HCT116 (cell line): ENCODE measurements at regions not wholly inside any gene's neighbourhood (a gene's known extent, or its start where the extent isn't known, plus 50 kb on each side); places are given as distances from the start of the nearest gene placed in this dataset.

ENCODE experiments used
- ATAC-seq: fragments of 200-7000 bp; cut with Tn5 transposase; 2 replicates; pipeline ENCODE4 v1.9.1; 2020; ENCODE audit warnings: mild to moderate bottlenecking, moderate library complexity
- BruUV-seq: library from RNA; stranded (reverse); fragments of 400-500 nt; replicated peaks from 2 replicates; lab custom pipeline; 2021; lab: Mats Ljungman, UMichigan
- CTCF ChIA-PET: fragments of 300-600 bp; sonication (Branson Sonifier 250); formaldehyde crosslinking; loops from one replicate; lab custom pipeline; 2021; ENCODE audit warnings: antibody characterized with exemption; lab: Charles Lee
- POLR2A ChIA-PET: fragments of 300-600, 350-600 bp; sonication (Branson Sonifier 250); formaldehyde crosslinking; loops from one replicate; lab custom pipeline; 2021; ENCODE audit warnings: antibody characterized with exemption; lab: Charles Lee
- RAD21 ChIA-PET, 2 experiments: fragments of 300-600 bp; sonication (Branson Sonifier 250); formaldehyde crosslinking; loops; one replicate each; lab custom pipeline; 2023; ENCODE audit warnings: low total read pairs in 2 of 2; ENCODE audit not compliant: uncharacterized antibody in 2 of 2, unreplicated experiment in 2 of 2, low non-redundant PET in 1 of 2; lab: Charles Lee
- DNase-seq: peaks from one replicate; pipeline ENCODE4 v3.0.0-alpha.2; 2010; ENCODE audit warnings: low read depth, low spot score
- H2AFZ ChIP-seq: fragments of 200-600 bp; shearing (Covaris generic), sonication (generic); 2 replicates; pipeline ENCODE4 v1.6.1; 2017; ENCODE audit warnings: low read depth, mixed run types, mixed read lengths, antibody characterized with exemption, low read length; ENCODE audit not compliant: poor library complexity, severe bottlenecking
- H3K27ac ChIP-seq: 2 replicates; pipeline ENCODE4 v1.5.1; 2012; ENCODE audit warnings: low read depth, low read length
- H3K27me3 ChIP-seq: fragments of 200-600 bp; sonication (generic); 2 replicates; pipeline ENCODE4 v1.6.1; 2016; ENCODE audit warnings: mixed run types, low read length, mixed read lengths; ENCODE audit not compliant: insufficient read depth
- H3K36me3 ChIP-seq, 2 experiments: fragments of 200-500 bp in 1 of 2; fragments of 200-600 bp in 1 of 2; sonication (Bioruptor generic) in 1 of 2; sonication (generic) in 1 of 2; 2 replicates each; pipeline versions ENCODE4 v1.5.1 to v1.6.1; 2014 to 2016; ENCODE audit warnings: low read length in 2 of 2, inconsistent platforms in 1 of 2, mixed read lengths in 1 of 2, mixed run types in 1 of 2; ENCODE audit not compliant: insufficient read depth in 2 of 2, control insufficient read depth in 1 of 2
- H3K4me1 ChIP-seq, 2 experiments: fragments of 200-600 bp in 1 of 2; sonication (generic) in 1 of 2; 2 replicates each; pipeline versions ENCODE4 v1.5.1 to v1.6.1; 2012 to 2017; ENCODE audit warnings: low read length in 2 of 2, inconsistent platforms in 1 of 2, mild to moderate bottlenecking in 1 of 2, mixed read lengths in 1 of 2, mixed run types in 1 of 2, moderate library complexity in 1 of 2; ENCODE audit not compliant: insufficient read depth in 2 of 2, control insufficient read depth in 1 of 2
- H3K4me2 ChIP-seq: fragments of 200-600 bp; sonication (generic); 2 replicates; pipeline ENCODE4 v1.6.1; 2017; ENCODE audit warnings: mixed run types, low read length, mixed read lengths
- H3K4me3 ChIP-seq, 2 experiments: fragments of 200-600 bp in 1 of 2; sonication (generic) in 1 of 2; replicated peaks in 1 of 2; 2 replicates each; pipeline ENCODE4 v1.5.1; 2011 to 2016; ENCODE audit warnings: low read length in 2 of 2, control low read depth in 1 of 2, low read depth in 1 of 2, mild to moderate bottlenecking in 1 of 2, mixed read lengths in 1 of 2, mixed run types in 1 of 2
- H3K79me2 ChIP-seq: fragments of 200-600 bp; sonication (generic); 2 replicates; pipeline ENCODE4 v1.6.1; 2017; ENCODE audit warnings: mild to moderate bottlenecking, mixed run types, low read length, moderate library complexity, mixed read lengths; ENCODE audit not compliant: insufficient read depth
- H3K9ac ChIP-seq: fragments of 200-600 bp; sonication (generic); 2 replicates; pipeline ENCODE4 v1.6.1; 2016; ENCODE audit warnings: low read length, mixed read lengths
- H3K9me2 ChIP-seq: fragments of 200-600 bp; sonication (generic), shearing (Covaris generic); 2 replicates; pipeline ENCODE4 v1.6.1; 2017; ENCODE audit warnings: mixed run types, mild to moderate bottlenecking, moderate library complexity; ENCODE audit not compliant: insufficient read depth
- H3K9me3 ChIP-seq, 2 experiments: fragments of 200-500 bp in 1 of 2; fragments of 200-600 bp in 1 of 2; sonication (Bioruptor generic) in 1 of 2; sonication (generic) in 1 of 2; 2 replicates each; pipeline ENCODE4 v1.6.1; 2014 to 2017; ENCODE audit warnings: low read length in 2 of 2, mixed read lengths in 2 of 2, inconsistent platforms in 1 of 2, low read depth in 1 of 2, mild to moderate bottlenecking in 1 of 2, mixed run types in 1 of 2, moderate library complexity in 1 of 2; ENCODE audit not compliant: control insufficient read depth in 1 of 2, insufficient read depth in 1 of 2
- H4K20me1 ChIP-seq: fragments of 200-600 bp; sonication (generic), shearing (Covaris generic); 2 replicates; pipeline ENCODE4 v1.6.1; 2017; ENCODE audit warnings: mixed run types, mild to moderate bottlenecking, moderate library complexity; ENCODE audit not compliant: insufficient read depth
- ATF3 ChIP-seq: IDR thresholded peaks from 2 replicates; pipeline ENCODE4 v1.6.1; 2012
- CBX3 ChIP-seq: IDR thresholded peaks from 2 replicates; pipeline ENCODE4 v1.6.1; 2012; ENCODE audit warnings: low read depth
- CEBPB ChIP-seq: IDR thresholded peaks from 2 replicates; pipeline ENCODE4 v1.6.1; 2012; ENCODE audit warnings: low read depth
- CTCF ChIP-seq, 3 experiments: fragments of 200-600 bp in 1 of 3; sonication (generic) in 1 of 3; IDR thresholded peaks in 2 of 3; conservative IDR thresholded peaks in 1 of 3; 2 replicates each; pipeline ENCODE4 v1.5.1; 2012 to 2017; ENCODE audit warnings: low read depth in 2 of 3, low read length in 2 of 3, antibody characterized with exemption in 1 of 3, borderline replicate concordance in 1 of 3, control low read depth in 1 of 3, mild to moderate bottlenecking in 1 of 3, mixed read lengths in 1 of 3, mixed run types in 1 of 3, moderate library complexity in 1 of 3; ENCODE audit not compliant: insufficient read depth in 1 of 3
- ELF1 ChIP-seq: IDR thresholded peaks from 2 replicates; pipeline ENCODE4 v1.6.1; 2012; ENCODE audit warnings: low read depth, borderline replicate concordance
- EZH2 ChIP-seq: fragments of 200-600 bp; sonication (generic); IDR thresholded peaks from 2 replicates; pipeline ENCODE4 v1.6.1; 2017; ENCODE audit warnings: antibody characterized with exemption, mixed run types
- JUND ChIP-seq: IDR thresholded peaks from 2 replicates; pipeline ENCODE4 v1.6.1; 2012
- MAX ChIP-seq: IDR thresholded peaks from 2 replicates; pipeline ENCODE4 v1.6.1; 2012
- POLR2A ChIP-seq: IDR thresholded peaks from 2 replicates; pipeline ENCODE4 v1.7.0; 2011; ENCODE audit warnings: borderline replicate concordance; ENCODE audit not compliant: insufficient read depth, insufficient read length; ENCODE audit errors: extremely low read depth
- POLR2AphosphoS5 ChIP-seq: IDR thresholded peaks from 2 replicates; pipeline ENCODE4 v1.6.1; 2011; ENCODE audit warnings: mild to moderate bottlenecking, low read depth, low read length, moderate library complexity
- RAD21 ChIP-seq: IDR thresholded peaks from 2 replicates; pipeline ENCODE4 v1.6.1; 2012; ENCODE audit warnings: low read depth, mild to moderate bottlenecking
- REST ChIP-seq: IDR thresholded peaks from 2 replicates; pipeline ENCODE4 v1.6.1; 2012; ENCODE audit warnings: low read depth
- SIN3A ChIP-seq: IDR thresholded peaks from 2 replicates; pipeline ENCODE4 v1.6.1; 2012; ENCODE audit warnings: low read depth
- SP1 ChIP-seq: IDR thresholded peaks from 2 replicates; pipeline ENCODE4 v1.6.1; 2012; ENCODE audit warnings: low read depth
- SRF ChIP-seq: IDR thresholded peaks from 2 replicates; pipeline ENCODE4 v1.6.1; 2012; ENCODE audit warnings: low read depth
- TCF7L2 ChIP-seq: IDR thresholded peaks from 2 replicates; pipeline ENCODE4 v1.7.0; 2011; ENCODE audit warnings: borderline replicate concordance, inconsistent platforms; ENCODE audit not compliant: insufficient read depth, insufficient read length; ENCODE audit errors: extremely low read depth
- YY1 ChIP-seq: IDR thresholded peaks from 2 replicates; pipeline ENCODE4 v1.6.1; 2011; ENCODE audit warnings: low read length, low read depth, moderate library complexity, mild to moderate bottlenecking; ENCODE audit not compliant: insufficient replicate concordance; ENCODE audit errors: extremely low read depth
- ZFX ChIP-seq: fragments of 450-650 bp; IDR thresholded peaks from 2 replicates; pipeline ENCODE4 v1.6.1; 2017
- intact Hi-C: fragments of 100-400 bp; cut with micrococcal nuclease; formaldehyde crosslinking; loops from 2 replicates; pipeline ENCODE4 v1.10.0; 2022

GRCh38 chr12:72872996-72873395, 600.8 kb downstream of the TRHDE start:
- CTCF ChIA-PET = no interaction called here
- H3K9me3 ChIP-seq = peaks cover 0 to 5% of the 10 kb centered on the region in 2 experiments; a peak in 1 of 4 replicates
- no TSS peak for BruUV-seq
- H3K4me1 ChIP-seq = no peaks in the 10 kb centered on the region
- RAD21 ChIA-PET = no interaction called here
- ATAC-seq (no peak), DNase-seq (no peak)
- no peaks in the 10 kb centered on the region for H4K20me1 ChIP-seq
- H3K4me3 ChIP-seq = no peak overlapping the region
- no peaks in the 10 kb centered on the region for H3K27me3 ChIP-seq
- POLR2A ChIA-PET = no interaction called here
- H3K27ac ChIP-seq = no peak overlapping the region
- H3K79me2 ChIP-seq = no peaks in the 10 kb centered on the region
- TF ChIP-seq ATF3 = no peak
- no peak for TF ChIP-seq JUND
- no peak for TF ChIP-seq REST
- no peak for TF ChIP-seq MAX
- no peak for TF ChIP-seq SRF
- TF ChIP-seq CTCF (IDR thresholded peaks at IDR 0.05 in 2 of 3, conservative IDR thresholded peaks at IDR 0.05 in 1 of 3; ENCODE audit: borderline replicate concordance in 1 of 3, insufficient read depth in 1 of 3, low read depth in 2 of 3, low read length in 2 of 3) = no peak
- no peak for TF ChIP-seq EZH2
- no peak for TF ChIP-seq POLR2A
- no peak for TF ChIP-seq RAD21
- no peak for TF ChIP-seq POLR2AphosphoS5
- no peak for TF ChIP-seq YY1
- TF ChIP-seq CEBPB = no peak
- no peak for TF ChIP-seq ELF1
- TF ChIP-seq CBX3 = no peak
- TF ChIP-seq TCF7L2 = no peak
- TF ChIP-seq SIN3A = no peak
- no peak for TF ChIP-seq SP1
- no peak for TF ChIP-seq ZFX
- TF ChIP-seq, all 23 proteins: peak for 0
- no peaks in the 10 kb centered on the region for H3K9me2 ChIP-seq
- no peak overlapping the region for H3K9ac ChIP-seq
- no peak overlapping the region for H3K4me2 ChIP-seq
- H3K36me3 ChIP-seq = no peaks in the 10 kb centered on the region
- intact Hi-C loops = no loop called here
- no peak overlapping the region for H2AFZ ChIP-seq
